Pancreas (tissue), 10 donors: ENCODE measurements at regions not wholly inside any gene's neighbourhood (a gene's known extent, or its start where the extent isn't known, plus 50 kb on each side); places are given as distances from the start of the nearest gene placed in this dataset.

Experiments used
- ATAC-seq, 4 donors: fragments of 200-7000 bp; cut with Tn5 transposase; one replicate each; pipeline versions ENCODE4 v1.8.0 to v1.9.1; 2020; ENCODE audit warnings: mild to moderate bottlenecking in 4 of 4, moderate library complexity in 4 of 4
- DNase-seq, 6 donors: peaks; one replicate each; pipeline ENCODE4 v3.0.0-alpha.2; 2020
- FAIRE-seq: peaks from 2 replicates; lab custom pipeline; 2012; peaks lifted over from hg19 to GRCh38; lab: Jason Lieb, UNC
- H3K27ac ChIP-seq, 4 donors: fragments of 200-600 bp; sonication (generic); 1 replicate in 3 of 4; 2 replicates in 1 of 4; pipeline versions ENCODE4 v1.5.0 to v1.8.0; 2020
- H3K27me3 ChIP-seq, 4 donors: fragments of 200-600 bp; one replicate each; pipeline ENCODE4 v1.8.0; 2021
- H3K36me3 ChIP-seq, 3 donors: fragments of 200-600 bp; sonication (generic) in 1 of 3; one replicate each; pipeline versions ENCODE4 v1.5.0 to v1.8.0; 2020 to 2021
- H3K4me1 ChIP-seq, 3 donors: fragments of 200-600 bp; one replicate each; pipeline ENCODE4 v1.8.0; 2021
- H3K4me3 ChIP-seq, 4 donors: fragments of 200-600 bp; sonication (generic) in 2 of 4; one replicate each; pipeline versions ENCODE4 v1.5.0 to v1.8.0; 2020 to 2021
- H3K9me3 ChIP-seq, 4 donors: fragments of 200-600 bp; one replicate each; pipeline ENCODE4 v1.8.0; 2021
- WGBS, 2 donors: extraction: QIAGEN DNeasy Blood & Tissue Kit; methylation state at CpG; one replicate each; pipeline ENCODE4 v1.1.7; 2013; 5-methylcytosine and 5-hydroxymethylcytosine counted together
- intact Hi-C, 3 donors: fragments of 100-400 bp; cut with DNase I; formaldehyde crosslinking; loops; one replicate each; pipeline versions ENCODE4 v1.11.1 to v1.14.2; 2022
- TF ChIP-seq, protein P1 (sequence below), 4 donors: fragments of 200-600 bp; sonication (generic) in 3 of 4; IDR thresholded peaks; one replicate each; pipeline versions ENCODE4 v1.5.0 to v1.8.0; 2021; ENCODE audit warnings: antibody characterized with exemption in 4 of 4
- donor health status: healthy with polysubstance abuse.
- donor health status: DM: no; HTN: no; CAD: no; lungs with moderate emphysema.
- donor health status: DM: no; HTN: no; CAD: no.
- donor health status: control.
- donor health status: control.
- donor health status: Bipolar disorder and iron deficiency.
- donor health status: DM: yes; HTN: yes; CAD: no.
- donor health status: DM: no; HTN: no; CAD: no.
- donor health status: DM: no; HTN: no; CAD: no.
- donor health status: DM: yes; HTN: yes; CAD: no.

DNA sequence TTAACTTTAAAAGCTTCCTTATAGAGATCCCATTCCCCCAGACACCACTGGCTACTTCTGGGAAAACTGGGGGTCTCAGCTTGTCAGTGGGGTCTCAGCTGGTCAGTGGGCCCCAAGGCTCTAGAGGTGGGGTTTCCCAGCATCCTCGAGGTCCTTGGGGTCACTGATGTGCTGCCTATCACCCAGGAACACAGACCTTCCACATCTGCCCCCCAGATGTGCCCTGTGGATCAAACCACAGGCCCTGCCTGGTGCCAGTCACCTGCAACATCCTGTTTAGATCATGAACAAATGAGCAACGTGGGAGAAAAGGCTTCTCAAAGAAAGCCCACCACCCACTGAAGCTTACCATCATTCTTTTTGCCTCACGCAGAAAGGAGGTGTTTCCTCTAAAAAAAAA, 165.6 kb upstream of the FSTL4 start:
- H3K4me3 ChIP-seq, result no peak overlapping the region
- no peak for DNase-seq
- no peaks in the 10 kb centered on the region for H3K9me3 ChIP-seq
- intact Hi-C loops, result no loop called here
- FAIRE-seq, result no peak
- ATAC-seq, result no peak
- H3K36me3 ChIP-seq, result no peaks in the 10 kb centered on the region
- H3K27me3 ChIP-seq, result no peaks in the 10 kb centered on the region
- TF ChIP-seq, protein P1, sequence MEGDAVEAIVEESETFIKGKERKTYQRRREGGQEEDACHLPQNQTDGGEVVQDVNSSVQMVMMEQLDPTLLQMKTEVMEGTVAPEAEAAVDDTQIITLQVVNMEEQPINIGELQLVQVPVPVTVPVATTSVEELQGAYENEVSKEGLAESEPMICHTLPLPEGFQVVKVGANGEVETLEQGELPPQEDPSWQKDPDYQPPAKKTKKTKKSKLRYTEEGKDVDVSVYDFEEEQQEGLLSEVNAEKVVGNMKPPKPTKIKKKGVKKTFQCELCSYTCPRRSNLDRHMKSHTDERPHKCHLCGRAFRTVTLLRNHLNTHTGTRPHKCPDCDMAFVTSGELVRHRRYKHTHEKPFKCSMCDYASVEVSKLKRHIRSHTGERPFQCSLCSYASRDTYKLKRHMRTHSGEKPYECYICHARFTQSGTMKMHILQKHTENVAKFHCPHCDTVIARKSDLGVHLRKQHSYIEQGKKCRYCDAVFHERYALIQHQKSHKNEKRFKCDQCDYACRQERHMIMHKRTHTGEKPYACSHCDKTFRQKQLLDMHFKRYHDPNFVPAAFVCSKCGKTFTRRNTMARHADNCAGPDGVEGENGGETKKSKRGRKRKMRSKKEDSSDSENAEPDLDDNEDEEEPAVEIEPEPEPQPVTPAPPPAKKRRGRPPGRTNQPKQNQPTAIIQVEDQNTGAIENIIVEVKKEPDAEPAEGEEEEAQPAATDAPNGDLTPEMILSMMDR (IDR thresholded peaks at IDR 0.05), result no peak
- H3K4me1 ChIP-seq, result no peaks in the 10 kb centered on the region
- H3K27ac ChIP-seq, result no peak overlapping the region
- WGBS, 2 donors, result 51 to 59% methylated on average over 3 of the region's 3 CpGs

DNA sequence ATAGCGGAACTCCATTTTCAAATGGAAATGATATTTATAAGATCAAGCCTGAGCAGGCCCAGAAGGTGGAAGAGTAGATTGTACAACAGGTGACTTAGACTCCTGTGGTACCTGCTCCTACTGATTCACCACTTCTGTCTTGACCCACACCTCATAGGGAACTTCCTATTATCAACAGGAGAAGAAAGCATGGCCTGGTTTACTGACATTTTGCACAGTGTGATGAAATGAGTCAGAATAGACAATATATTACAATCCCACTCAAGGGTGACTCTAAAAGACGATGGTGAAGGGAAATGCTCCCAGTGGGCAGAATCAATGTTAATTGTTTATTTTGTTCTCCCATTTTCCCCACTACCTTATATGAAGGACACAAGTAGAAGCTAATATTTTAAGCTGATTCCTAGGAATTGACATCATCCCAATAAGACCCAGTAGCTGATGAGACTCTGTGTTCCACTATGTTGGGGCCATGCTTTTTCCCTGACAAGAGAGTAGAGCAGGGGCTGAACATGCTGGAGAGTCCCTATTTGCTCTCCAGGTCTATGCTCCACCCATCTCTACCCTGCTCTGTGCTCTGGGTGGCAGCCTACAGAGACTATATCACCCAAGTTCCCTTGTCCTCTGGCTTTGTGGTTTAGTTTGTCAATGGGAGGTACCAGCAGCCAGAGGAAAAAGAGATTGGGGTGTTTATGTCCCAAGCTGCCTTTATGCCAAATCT, 163.4 kb upstream of the FSTL4 start:
- TF ChIP-seq, protein P1 (IDR thresholded peaks at IDR 0.05), result no peak
- Histone ChIP-seq H3K27ac (no peak overlapping the region), H3K4me1 (no peaks in the 10 kb centered on the region), H3K9me3 (no peaks in the 10 kb centered on the region), H3K27me3 (no peaks in the 10 kb centered on the region), H3K4me3 (no peak overlapping the region), H3K36me3 (no peaks in the 10 kb centered on the region)
- no peak for FAIRE-seq
- DNase-seq, result no peak
- 83 to 86% methylated on average over 2 of the region's 2 CpGs for WGBS, 2 donors
- intact Hi-C loops, result no loop called here
- no peak for ATAC-seq

DNA sequence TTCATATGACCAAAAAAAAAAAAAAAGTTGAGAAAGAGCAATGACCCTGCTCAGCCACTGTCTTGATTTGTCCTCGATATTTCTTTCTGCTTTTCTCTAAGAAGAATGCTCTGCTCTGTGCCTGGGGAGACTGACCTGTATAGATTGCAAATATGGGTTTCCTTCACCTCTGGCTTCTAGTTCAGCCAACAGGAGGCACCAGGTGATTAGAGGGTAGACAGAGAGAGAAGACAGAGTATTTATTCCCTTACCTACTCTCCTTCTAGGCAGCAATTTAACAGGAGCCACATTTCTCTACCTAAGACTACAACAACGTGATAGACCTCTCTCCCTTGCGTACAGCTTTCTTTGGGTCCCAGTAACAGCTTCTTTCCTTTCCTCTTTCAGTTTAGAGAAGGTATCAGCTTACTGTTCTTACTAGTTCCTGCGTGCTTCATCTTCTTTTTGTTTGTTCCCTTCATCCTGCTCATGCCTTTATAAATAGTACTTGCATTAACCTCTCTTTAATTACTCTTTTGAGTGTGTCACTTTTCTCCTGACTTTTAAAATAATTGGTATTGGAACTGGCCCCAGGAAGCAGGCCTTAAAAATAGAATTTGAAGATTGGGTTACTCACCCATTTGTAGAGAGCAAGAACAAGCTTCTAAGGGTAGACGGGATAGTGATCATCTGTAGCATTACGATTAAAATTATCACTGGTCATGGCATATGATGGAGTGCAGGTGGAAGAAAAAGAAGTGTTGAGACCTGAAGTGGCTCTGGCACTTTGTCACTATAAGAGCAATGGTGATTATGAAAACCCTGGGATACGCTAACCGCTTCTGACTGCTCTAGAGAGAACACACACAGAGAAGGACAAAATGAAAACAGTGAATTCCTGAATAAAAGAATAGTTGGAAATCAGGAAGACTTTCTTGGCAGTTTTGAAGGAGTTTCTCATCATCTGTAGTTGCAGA, 161.2 kb upstream of the FSTL4 start:
- no peak overlapping the region for H3K27ac ChIP-seq
- no peaks in the 10 kb centered on the region for H3K4me1 ChIP-seq
- intact Hi-C loops, result no loop called here
- FAIRE-seq (no peak), DNase-seq (no peak), ATAC-seq (no peak)
- 73 to 81% methylated on average over 8 of the region's 8 CpGs for WGBS, 2 donors
- H3K9me3 ChIP-seq, result no peaks in the 10 kb centered on the region
- H3K36me3 ChIP-seq, result no peaks in the 10 kb centered on the region
- no peak overlapping the region for H3K4me3 ChIP-seq
- TF ChIP-seq, protein P1 (IDR thresholded peaks at IDR 0.05), result no peak
- H3K27me3 ChIP-seq, result no peaks in the 10 kb centered on the region

DNA sequence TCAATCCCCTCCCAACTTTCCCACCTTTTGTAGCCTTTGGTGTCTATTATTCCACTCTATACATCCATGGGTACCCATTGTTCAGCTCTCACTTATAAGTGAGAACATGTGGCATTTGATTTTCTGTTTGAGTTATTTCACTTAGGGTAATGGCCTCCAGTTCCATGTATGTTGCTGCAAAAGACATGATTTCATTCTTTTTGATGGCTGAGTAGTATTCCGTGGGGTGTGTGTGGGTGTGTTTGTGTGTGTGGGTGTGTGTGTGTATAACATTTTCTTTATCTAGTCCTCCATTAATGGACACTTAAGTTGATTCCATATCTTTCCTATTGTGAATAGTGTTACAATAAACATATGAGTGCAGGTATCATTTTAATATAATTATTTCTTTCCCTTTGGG, 157.5 kb upstream of the FSTL4 start:
- 63 to 68% methylated on average over 1 of the region's 1 CpG for WGBS, 2 donors
- DNase-seq, result no peak
- no peak for FAIRE-seq
- TF ChIP-seq, protein P1 (IDR thresholded peaks at IDR 0.05), result no peak
- Histone ChIP-seq H3K9me3 (no peaks in the 10 kb centered on the region), H3K27me3 (no peaks in the 10 kb centered on the region), H3K4me3 (no peak overlapping the region), H3K4me1 (no peaks in the 10 kb centered on the region), H3K36me3 (no peaks in the 10 kb centered on the region), H3K27ac (no peak overlapping the region)
- no peak for ATAC-seq
- intact Hi-C loops, result no loop called here
